Chondrocyte (in vitro differentiated cells): ENCODE measurements at regions not wholly inside any gene's neighbourhood (a gene's known extent, or its start where the extent isn't known, plus 50 kb on each side); places are given as distances from the start of the nearest gene placed in this dataset.

Source experiments
- DNase-seq: peaks from one replicate; pipeline ENCODE4 v3.0.0; 2021; ENCODE audit warnings: mixed read lengths, low spot score
- H3K27ac Mint-ChIP-seq: one replicate; pipeline ENCODE4 v1.8.0; 2021; ENCODE audit warnings: mild to moderate bottlenecking, moderate library complexity, mixed read lengths; ENCODE audit not compliant: unreplicated experiment
- H3K27me3 Mint-ChIP-seq: 2 replicates; pipeline ENCODE4 v1.8.0; 2021; ENCODE audit warnings: low read depth, mixed read lengths
- H3K36me3 Mint-ChIP-seq: 2 replicates; pipeline ENCODE4 v1.8.0; 2021; ENCODE audit warnings: low read depth, mixed read lengths
- H3K4me1 Mint-ChIP-seq: 2 replicates; pipeline ENCODE4 v1.8.0; 2021; ENCODE audit warnings: low read depth, mild to moderate bottlenecking, mixed read lengths
- H3K4me3 Mint-ChIP-seq: one replicate; pipeline ENCODE4 v1.8.0; 2021; ENCODE audit warnings: mild to moderate bottlenecking, moderate library complexity, mixed read lengths; ENCODE audit not compliant: unreplicated experiment
- H3K9me3 Mint-ChIP-seq: 2 replicates; pipeline ENCODE4 v1.8.0; 2021; ENCODE audit warnings: low read depth, mixed read lengths
- TF ChIP-seq, protein P1 (sequence below): fragments of 200-600 bp; sonication (generic); IDR thresholded peaks from 2 replicates; pipeline ENCODE4 v1.5.0; 2021; ENCODE audit warnings: antibody characterized with exemption, mild to moderate bottlenecking, moderate library complexity

DNA sequence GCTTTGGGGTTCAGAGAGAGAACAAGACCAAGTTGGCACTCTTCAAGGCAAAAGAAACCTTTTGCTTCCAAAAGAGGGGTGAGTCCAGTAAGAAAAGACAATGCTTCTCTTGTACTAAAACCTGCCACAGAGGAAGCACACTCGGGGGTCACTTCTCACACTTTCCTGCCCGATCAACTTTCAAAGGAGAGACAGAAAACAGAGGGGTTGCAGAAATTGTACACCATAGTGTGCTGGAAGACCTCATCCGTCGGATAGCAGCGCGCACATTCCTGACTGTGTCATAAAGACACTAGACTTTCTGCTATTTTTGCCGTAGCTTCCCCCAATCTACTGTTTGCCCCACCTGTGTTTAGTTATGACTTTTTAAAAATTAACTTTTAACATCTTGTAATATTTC lies 66.9 kb downstream of the OR2K2 start:
- no peak for DNase-seq
- peaks cover 2% of the 10 kb centered on the region for H3K27me3 Mint-ChIP-seq
- H3K4me1 Mint-ChIP-seq = no peaks in the 10 kb centered on the region
- TF ChIP-seq, protein P1, sequence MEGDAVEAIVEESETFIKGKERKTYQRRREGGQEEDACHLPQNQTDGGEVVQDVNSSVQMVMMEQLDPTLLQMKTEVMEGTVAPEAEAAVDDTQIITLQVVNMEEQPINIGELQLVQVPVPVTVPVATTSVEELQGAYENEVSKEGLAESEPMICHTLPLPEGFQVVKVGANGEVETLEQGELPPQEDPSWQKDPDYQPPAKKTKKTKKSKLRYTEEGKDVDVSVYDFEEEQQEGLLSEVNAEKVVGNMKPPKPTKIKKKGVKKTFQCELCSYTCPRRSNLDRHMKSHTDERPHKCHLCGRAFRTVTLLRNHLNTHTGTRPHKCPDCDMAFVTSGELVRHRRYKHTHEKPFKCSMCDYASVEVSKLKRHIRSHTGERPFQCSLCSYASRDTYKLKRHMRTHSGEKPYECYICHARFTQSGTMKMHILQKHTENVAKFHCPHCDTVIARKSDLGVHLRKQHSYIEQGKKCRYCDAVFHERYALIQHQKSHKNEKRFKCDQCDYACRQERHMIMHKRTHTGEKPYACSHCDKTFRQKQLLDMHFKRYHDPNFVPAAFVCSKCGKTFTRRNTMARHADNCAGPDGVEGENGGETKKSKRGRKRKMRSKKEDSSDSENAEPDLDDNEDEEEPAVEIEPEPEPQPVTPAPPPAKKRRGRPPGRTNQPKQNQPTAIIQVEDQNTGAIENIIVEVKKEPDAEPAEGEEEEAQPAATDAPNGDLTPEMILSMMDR = no peak
- no peak overlapping the region for H3K4me3 Mint-ChIP-seq
- peaks cover 5% of the 10 kb centered on the region for H3K9me3 Mint-ChIP-seq
- no peak overlapping the region for H3K27ac Mint-ChIP-seq
- H3K36me3 Mint-ChIP-seq = no peaks in the 10 kb centered on the region

DNA sequence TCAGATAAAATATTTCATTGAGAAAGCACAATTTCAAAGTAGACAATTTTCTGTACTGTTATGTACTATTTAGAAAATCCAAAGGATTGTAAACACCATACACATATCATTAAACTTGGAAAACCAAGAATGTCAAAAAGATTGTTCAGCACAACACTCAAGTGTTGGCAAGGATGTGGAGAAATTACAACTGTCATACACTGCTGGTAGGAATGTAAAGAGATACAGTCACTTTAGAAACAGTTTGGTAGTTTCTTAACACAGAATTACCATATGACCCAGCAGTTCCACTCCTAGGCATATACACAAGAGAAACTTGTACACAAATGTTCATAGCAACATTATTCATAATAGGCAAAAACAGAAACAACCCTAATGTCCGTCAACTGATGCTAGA lies 71.2 kb downstream of the OR2K2 start:
- Mint-ChIP-seq H3K36me3 (no peaks in the 10 kb centered on the region), H3K4me1 (no peaks in the 10 kb centered on the region), H3K9me3 (peaks cover 3% of the 10 kb centered on the region), H3K27me3 (no peaks in the 10 kb centered on the region), H3K4me3 (no peak overlapping the region), H3K27ac (no peak overlapping the region)
- no peak for DNase-seq
- TF ChIP-seq, protein P1 = no peak

DNA sequence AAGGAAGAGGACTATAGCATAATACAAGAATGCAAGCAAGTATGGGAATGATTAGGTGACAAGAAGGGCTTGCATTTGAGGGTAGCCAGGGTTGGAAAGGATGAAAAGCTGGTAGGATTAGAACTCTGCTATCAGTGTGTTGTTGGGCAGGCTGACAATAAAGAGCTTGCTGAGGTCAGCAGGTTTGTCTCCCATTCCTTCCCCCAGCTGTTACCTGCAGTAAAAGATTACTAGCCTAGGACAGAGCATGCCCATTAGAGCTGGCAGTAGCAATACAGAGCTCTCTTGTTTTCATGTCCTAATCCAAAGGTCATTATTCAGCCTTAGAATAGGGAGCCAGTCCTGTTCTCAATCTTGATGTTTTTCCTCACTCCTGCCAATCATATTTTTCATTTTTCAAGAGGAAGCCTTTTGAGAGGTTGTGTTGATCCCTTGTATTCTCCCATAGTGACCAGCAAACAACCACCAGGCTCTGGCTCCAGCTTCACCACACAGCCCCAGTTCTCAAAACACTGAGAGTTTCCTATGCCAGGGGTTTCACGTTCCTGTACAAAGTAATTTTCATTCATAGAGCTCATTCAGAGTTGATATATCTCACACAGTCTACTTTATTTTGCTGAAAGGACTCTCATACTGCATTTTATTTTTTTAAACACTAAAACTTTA lies 71.7 kb downstream of the OR2K2 start:
- no peaks in the 10 kb centered on the region for H3K4me1 Mint-ChIP-seq
- no peak overlapping the region for H3K4me3 Mint-ChIP-seq
- no peak overlapping the region for H3K27ac Mint-ChIP-seq
- H3K27me3 Mint-ChIP-seq = no peaks in the 10 kb centered on the region
- peaks cover 3% of the 10 kb centered on the region for H3K9me3 Mint-ChIP-seq
- no peak for DNase-seq
- TF ChIP-seq, protein P1 = no peak
- H3K36me3 Mint-ChIP-seq = no peaks in the 10 kb centered on the region

DNA sequence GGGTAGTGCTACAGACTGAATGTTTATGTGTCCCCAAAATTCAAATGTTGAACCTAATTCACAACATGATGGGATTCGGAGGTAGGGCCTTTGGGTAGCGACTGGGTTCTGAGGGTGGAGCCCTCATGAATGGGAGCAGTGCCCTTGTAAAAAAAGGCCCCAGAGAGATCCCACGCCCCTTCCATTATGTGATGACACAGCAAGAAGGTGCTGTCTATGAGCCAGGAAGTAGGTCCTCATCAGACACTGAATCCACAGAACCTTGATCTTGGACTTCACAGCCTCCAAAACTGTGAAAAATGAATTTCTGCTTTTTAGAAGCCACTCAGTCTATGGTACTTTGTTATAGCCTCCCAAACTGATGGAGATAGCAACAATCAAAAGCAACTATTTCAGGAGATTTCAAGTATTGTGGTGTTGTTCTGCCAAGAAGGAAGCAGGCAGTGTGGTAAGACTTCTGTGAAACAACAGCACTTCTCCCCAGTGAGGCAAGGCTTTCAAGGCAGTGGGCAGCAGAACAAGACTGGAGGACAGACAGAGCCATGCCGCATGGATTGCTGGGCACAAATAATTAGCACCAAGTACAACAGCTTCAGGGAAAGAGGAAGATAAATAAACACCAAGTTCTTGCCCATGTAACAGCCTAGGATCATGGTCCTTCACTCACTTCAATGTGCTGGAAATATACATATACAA lies 76.1 kb downstream of the OR2K2 start:
- Mint-ChIP-seq H3K36me3 (no peaks in the 10 kb centered on the region), H3K27ac (no peak overlapping the region), H3K4me3 (no peak overlapping the region), H3K27me3 (no peaks in the 10 kb centered on the region), H3K4me1 (peaks cover 13% of the 10 kb centered on the region), H3K9me3 (no peaks in the 10 kb centered on the region)
- TF ChIP-seq, protein P1 = no peak
- no peak for DNase-seq

DNA sequence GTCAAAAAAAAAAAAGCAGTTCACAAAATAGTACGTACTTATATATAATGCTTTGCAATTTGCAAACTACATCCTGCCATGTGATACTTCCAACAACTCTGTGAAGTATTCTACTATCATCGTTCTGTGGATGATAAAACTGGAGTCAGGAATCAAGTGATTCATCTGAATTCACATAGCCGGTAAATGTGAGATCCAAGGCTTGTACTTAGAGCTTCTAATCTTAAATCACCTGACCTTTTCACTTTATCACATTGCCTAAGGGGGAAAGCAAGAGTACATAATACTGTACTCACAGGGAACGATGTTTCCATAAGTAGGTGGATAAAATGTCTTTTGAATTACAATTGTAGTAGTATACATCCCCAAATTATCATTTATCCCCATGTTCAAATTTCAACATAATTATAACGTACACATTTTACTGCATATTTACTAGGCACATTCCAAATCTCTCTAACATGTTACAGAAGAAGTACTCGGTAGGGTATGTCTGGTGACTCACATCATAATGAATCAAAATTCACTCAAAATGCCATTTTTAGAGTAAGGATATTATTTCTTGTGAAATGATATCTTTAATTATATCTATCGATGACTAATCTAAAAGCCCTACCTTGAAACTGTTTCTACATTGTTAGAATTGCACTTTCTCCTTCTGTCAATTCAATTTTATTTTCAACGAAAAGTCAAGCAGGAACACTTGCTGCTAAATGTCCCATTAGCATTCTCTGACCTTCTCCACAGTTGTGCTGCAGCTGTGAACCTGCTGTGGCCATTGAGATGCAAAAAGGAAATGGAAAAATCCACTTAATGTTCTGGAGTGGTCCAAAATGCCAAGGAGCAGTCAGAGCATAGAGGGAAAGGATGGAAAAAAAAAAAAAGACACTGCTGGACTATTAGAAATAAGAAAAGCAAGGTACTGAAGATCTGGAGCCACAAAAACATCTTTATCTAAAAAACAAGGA lies 78.9 kb downstream of the OR2K2 start:
- H3K4me3 Mint-ChIP-seq = no peak overlapping the region
- no peaks in the 10 kb centered on the region for H3K9me3 Mint-ChIP-seq
- TF ChIP-seq, protein P1 = no peak
- H3K4me1 Mint-ChIP-seq = peaks cover 13% of the 10 kb centered on the region
- no peak for DNase-seq
- H3K27ac Mint-ChIP-seq = no peak overlapping the region
- no peaks in the 10 kb centered on the region for H3K36me3 Mint-ChIP-seq
- no peaks in the 10 kb centered on the region for H3K27me3 Mint-ChIP-seq
